Neural crest cell (in vitro differentiated cells): ENCODE measurements at regions not wholly inside any gene's neighbourhood (a gene's known extent, or its start where the extent isn't known, plus 50 kb on each side); places are given as distances from the start of the nearest gene placed in this dataset.

Source experiments
- DNase-seq: peaks from one replicate; pipeline ENCODE4 v3.0.0; 2021; ENCODE audit warnings: low read depth, mixed read lengths, low spot score
- H3K27ac Mint-ChIP-seq: one replicate; pipeline ENCODE4 v1.8.0; 2021; ENCODE audit warnings: mild to moderate bottlenecking, mixed read lengths; ENCODE audit not compliant: unreplicated experiment
- H3K27me3 Mint-ChIP-seq: 2 replicates; pipeline ENCODE4 v1.8.0; 2021; ENCODE audit warnings: low read depth, mild to moderate bottlenecking, mixed read lengths
- H3K36me3 Mint-ChIP-seq: 2 replicates; pipeline ENCODE4 v1.8.0; 2021; ENCODE audit warnings: low read depth, mild to moderate bottlenecking, mixed read lengths
- H3K4me1 Mint-ChIP-seq: 2 replicates; pipeline ENCODE4 v1.8.0; 2021; ENCODE audit warnings: mixed read lengths
- H3K4me3 Mint-ChIP-seq: one replicate; pipeline ENCODE4 v1.8.0; 2021; ENCODE audit warnings: mild to moderate bottlenecking, mixed read lengths
- H3K9me3 Mint-ChIP-seq: 2 replicates; pipeline ENCODE4 v1.8.0; 2021; ENCODE audit warnings: mixed read lengths
- TF ChIP-seq, protein P1 (sequence below): fragments of 200-600 bp; sonication (generic); conservative IDR thresholded peaks from 2 replicates; pipeline ENCODE4 v1.5.0; 2021; ENCODE audit warnings: antibody characterized with exemption, mild to moderate bottlenecking

DNA sequence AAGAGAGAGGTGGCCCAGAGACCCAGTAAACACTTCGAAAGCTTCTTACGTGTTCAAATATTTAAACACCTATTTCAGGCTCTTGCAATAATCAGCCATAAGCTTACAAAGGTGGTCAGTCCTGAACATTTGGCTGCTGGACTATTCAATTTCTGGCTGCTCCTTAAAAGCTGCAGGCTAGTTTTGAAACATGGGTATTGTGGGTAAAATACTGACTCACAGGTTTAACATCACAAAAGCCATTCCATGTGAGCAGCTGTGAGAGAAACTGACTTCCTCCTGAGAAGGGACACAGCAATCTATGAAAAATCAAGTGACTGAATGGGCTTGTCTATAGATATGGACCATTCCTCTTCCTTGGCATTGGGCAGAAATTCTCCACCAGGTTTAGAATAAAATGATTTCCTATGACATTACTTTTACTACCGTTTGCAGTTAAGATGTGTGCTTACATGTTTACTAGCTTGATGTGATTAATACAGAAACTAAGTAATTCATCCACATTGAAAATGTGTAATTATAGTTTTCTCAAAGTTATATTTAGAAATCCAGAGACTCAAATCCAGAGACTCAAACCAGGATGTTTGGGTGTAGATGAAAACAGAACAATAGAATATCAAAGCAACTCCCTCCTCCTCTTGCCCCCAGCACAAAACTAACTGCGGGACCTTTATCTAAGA, 252.3 kb downstream of the GATA3 start:
- Mint-ChIP-seq H3K4me3 (no peak overlapping the region), H3K36me3 (no peaks in the 10 kb centered on the region), H3K27me3 (peaks cover 39% of the 10 kb centered on the region), H3K4me1 (no peaks in the 10 kb centered on the region), H3K9me3 (no peaks in the 10 kb centered on the region), H3K27ac (no peak overlapping the region)
- DNase-seq = no peak
- TF ChIP-seq, protein P1, sequence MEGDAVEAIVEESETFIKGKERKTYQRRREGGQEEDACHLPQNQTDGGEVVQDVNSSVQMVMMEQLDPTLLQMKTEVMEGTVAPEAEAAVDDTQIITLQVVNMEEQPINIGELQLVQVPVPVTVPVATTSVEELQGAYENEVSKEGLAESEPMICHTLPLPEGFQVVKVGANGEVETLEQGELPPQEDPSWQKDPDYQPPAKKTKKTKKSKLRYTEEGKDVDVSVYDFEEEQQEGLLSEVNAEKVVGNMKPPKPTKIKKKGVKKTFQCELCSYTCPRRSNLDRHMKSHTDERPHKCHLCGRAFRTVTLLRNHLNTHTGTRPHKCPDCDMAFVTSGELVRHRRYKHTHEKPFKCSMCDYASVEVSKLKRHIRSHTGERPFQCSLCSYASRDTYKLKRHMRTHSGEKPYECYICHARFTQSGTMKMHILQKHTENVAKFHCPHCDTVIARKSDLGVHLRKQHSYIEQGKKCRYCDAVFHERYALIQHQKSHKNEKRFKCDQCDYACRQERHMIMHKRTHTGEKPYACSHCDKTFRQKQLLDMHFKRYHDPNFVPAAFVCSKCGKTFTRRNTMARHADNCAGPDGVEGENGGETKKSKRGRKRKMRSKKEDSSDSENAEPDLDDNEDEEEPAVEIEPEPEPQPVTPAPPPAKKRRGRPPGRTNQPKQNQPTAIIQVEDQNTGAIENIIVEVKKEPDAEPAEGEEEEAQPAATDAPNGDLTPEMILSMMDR = no peak

DNA sequence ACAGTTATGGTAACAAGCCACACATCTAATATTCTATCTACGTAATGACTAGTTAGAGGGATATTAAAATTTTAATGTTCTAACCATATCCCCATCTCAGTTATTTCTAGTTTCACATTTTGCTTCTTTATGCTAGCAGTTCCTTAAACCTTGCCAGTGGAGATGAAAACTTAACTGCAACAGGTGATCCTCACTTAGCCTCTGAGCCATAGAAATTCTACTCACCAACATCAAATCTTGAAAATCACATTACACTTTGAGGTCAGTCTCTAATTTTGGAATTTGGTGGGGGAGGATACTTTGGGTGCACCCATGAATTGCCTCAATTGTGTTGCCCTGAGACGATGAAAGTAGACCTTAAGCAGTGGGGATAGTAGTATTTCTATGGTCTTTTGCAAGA, 256.4 kb downstream of the GATA3 start:
- H3K27ac Mint-ChIP-seq = no peak overlapping the region

DNA sequence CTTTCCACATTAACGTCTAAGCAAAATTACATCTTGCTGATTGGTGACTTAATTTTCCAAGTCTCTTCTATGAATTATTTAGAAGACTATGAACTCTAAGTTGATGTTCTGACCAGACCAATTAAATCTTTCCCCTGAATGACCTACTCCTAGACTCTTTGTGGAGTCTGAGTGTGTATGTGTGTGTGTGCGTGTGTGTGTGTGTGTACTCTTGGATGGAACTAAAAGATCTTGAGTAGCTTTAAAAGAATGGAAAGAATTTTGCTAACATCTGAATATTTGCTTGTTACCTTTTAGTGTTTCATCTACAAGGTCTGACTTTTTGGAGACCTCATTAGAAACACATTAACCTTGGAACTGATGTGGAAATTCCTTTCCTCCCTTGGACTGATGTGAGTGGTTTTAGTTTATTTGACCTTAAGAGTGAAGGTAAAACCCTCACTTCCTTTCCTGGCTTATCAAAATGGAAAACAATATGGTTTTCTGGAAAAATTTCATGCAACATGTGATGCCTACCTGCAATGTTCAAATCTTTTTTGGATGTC, 257.1 kb downstream of the GATA3 start:
- Mint-ChIP-seq H3K4me3 (no peak overlapping the region), H3K9me3 (peaks cover 2% of the 10 kb centered on the region), H3K36me3 (no peaks in the 10 kb centered on the region), H3K27me3 (peaks cover 23% of the 10 kb centered on the region), H3K27ac (no peak overlapping the region), H3K4me1 (peaks cover 3% of the 10 kb centered on the region)
- TF ChIP-seq, protein P1 = no peak
- DNase-seq = no peak

More for the DNA sequence above, 256.4 kb downstream of the GATA3 start:
- TF ChIP-seq, protein P1 = no peak
- Mint-ChIP-seq H3K27me3 (peaks cover 22% of the 10 kb centered on the region), H3K36me3 (no peaks in the 10 kb centered on the region), H3K4me1 (peaks cover 3% of the 10 kb centered on the region), H3K9me3 (peaks cover 2% of the 10 kb centered on the region), H3K4me3 (no peak overlapping the region)
- DNase-seq = no peak

DNA sequence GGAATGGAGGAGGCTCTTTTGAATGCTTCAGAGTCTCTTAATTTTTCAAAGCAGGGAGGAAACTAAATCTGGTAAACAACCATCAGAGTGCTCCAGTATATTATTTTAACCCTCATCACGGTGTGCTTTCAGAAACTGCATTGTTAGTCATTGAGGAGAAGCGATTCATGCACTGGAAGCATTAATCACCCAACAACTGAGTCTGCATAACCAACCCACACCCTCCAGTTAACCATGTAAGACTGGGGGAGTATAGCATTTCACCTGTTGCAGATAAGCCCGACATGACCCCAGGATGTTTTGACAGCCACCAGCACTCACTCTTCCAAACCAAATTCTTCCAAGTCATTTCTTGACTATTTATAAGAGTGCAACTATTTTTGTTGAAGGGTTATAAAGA, 257.6 kb downstream of the GATA3 start:
- Mint-ChIP-seq H3K27me3 (peaks cover 25% of the 10 kb centered on the region), H3K27ac (no peak overlapping the region), H3K4me3 (no peak overlapping the region), H3K4me1 (peaks cover 3% of the 10 kb centered on the region), H3K9me3 (peaks cover 2% of the 10 kb centered on the region), H3K36me3 (no peaks in the 10 kb centered on the region)
- no peak for DNase-seq
- TF ChIP-seq, protein P1 = no peak

DNA sequence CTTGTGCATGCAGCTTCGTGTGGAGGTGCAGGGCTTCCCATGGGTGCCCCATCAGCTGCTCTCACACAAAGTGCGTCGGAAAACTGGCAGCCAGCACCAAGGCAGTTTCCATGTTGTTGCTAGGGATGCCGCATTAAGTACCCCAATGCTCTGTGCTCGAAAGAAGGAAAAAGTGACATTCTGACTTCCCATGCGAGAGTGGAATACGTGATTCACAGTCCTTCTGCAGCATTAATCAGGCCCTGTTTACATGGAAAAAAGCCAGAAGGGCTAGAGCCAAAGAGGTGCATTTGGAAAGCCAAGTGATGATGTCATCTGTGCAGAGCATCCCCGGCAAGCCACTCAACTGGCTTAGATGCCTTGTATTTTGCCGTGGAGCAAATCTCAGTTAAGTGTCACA, 258.3 kb downstream of the GATA3 start:
- DNase-seq = no peak
- no peaks in the 10 kb centered on the region for H3K36me3 Mint-ChIP-seq
- no peak overlapping the region for H3K4me3 Mint-ChIP-seq
- H3K4me1 Mint-ChIP-seq = peaks cover 3% of the 10 kb centered on the region
- H3K27ac Mint-ChIP-seq = no peak overlapping the region
- H3K27me3 Mint-ChIP-seq = peaks cover 25% of the 10 kb centered on the region
- peaks cover 2% of the 10 kb centered on the region for H3K9me3 Mint-ChIP-seq
- TF ChIP-seq, protein P1 = no peak
